NCI-H1436 treated with DMSO at 0.1 percent for 48 hours (cell line): ENCODE measurements at regions not wholly inside any gene's neighbourhood (a gene's known extent, or its start where the extent isn't known, plus 50 kb on each side); places are given as distances from the start of the nearest gene placed in this dataset.

ENCODE experiments used
- DNase-seq: peaks from one replicate; lab custom pipeline; 2025; lab: John Stamatoyannopoulos, UW

- DNase-seq = no peak
Observed at GRCh38 chr5:34533582-34534522, 122.3 kb upstream of the RAI14 start.

GRCh38 chr5:34534523-34535103 is 121.5 kb upstream of the RAI14 start:
- no peak for DNase-seq

- no peak for DNase-seq
Observed at GRCh38 chr5:34535433-34535832, 120.7 kb upstream of the RAI14 start.

- no peak for DNase-seq
Observed at GRCh38 chr5:34535944-34536623, 120.0 kb upstream of the RAI14 start.

GRCh38 chr5:34536699-34537098 is 119.4 kb upstream of the RAI14 start:
- no peak for DNase-seq

- DNase-seq = no peak
Observed at GRCh38 chr5:34538026-34538672, 118.0 kb upstream of the RAI14 start.

- no peak for DNase-seq
Observed at GRCh38 chr5:34539183-34539582, 116.9 kb upstream of the RAI14 start.

GRCh38 chr5:34541067-34541466 is 115.1 kb upstream of the RAI14 start:
- no peak for DNase-seq

- no peak for DNase-seq
Observed at GRCh38 chr5:34542818-34543217, 113.3 kb upstream of the RAI14 start.

GRCh38 chr5:34543687-34544086 is 112.4 kb upstream of the RAI14 start:
- DNase-seq = no peak

- no peak for DNase-seq
Observed at GRCh38 chr5:34544403-34544802, 111.7 kb upstream of the RAI14 start.

- no peak for DNase-seq
Observed at GRCh38 chr5:34545164-34545563, 111.0 kb upstream of the RAI14 start.

- DNase-seq = no peak
Observed at GRCh38 chr5:34545626-34546025, 110.5 kb upstream of the RAI14 start.

GRCh38 chr5:34547300-34548085 is 108.6 kb upstream of the RAI14 start:
- DNase-seq = no peak

GRCh38 chr5:34548086-34548403 is 108.1 kb upstream of the RAI14 start:
- DNase-seq = no peak

- no peak for DNase-seq
Observed at GRCh38 chr5:34550247-34550646, 105.9 kb upstream of the RAI14 start.

- no peak for DNase-seq
Observed at GRCh38 chr5:34550964-34551363, 105.2 kb upstream of the RAI14 start.

- no peak for DNase-seq
Observed at GRCh38 chr5:34551911-34552433, 104.2 kb upstream of the RAI14 start.

GRCh38 chr5:34552686-34553085 is 103.4 kb upstream of the RAI14 start:
- no peak for DNase-seq

- no peak for DNase-seq
Observed at GRCh38 chr5:34553581-34553980, 102.5 kb upstream of the RAI14 start.

- DNase-seq = no peak
Observed at GRCh38 chr5:34554641-34555040, 101.5 kb upstream of the RAI14 start.
